HG03575 (cell line): ENCODE measurements at regions not wholly inside any gene's neighbourhood (a gene's known extent, or its start where the extent isn't known, plus 50 kb on each side); places are given as distances from the start of the nearest gene placed in this dataset.

Experiments
- ATAC-seq: cut with Tn5 transposase; IDR thresholded peaks from one replicate; pipeline ENCODE4 v1.9.1; 2021; ENCODE audit not compliant: unreplicated experiment, insufficient number of reproducible peaks, low FRiP score; ENCODE audit errors: extremely low read depth

DNA sequence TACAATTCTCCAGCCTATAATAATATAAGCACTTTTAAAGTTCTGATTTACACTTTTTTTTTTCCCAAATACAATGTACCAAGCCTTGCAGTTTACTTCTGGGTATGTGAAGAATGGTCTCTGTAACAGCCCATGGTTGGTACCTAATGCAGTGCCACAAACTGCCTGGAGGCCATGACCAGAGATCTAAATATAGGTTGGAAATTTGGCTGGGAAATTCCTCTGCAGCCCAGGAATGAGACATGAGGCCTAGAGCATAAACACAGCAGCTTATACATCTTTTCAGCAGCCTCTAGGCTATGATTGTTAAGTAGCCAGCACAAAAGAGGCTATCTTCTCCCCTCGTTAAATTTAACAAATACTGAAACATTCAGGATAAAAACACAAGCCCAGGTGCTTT lies 432.0 kb upstream of the FAM98A start:
- ATAC-seq, result no peak

DNA sequence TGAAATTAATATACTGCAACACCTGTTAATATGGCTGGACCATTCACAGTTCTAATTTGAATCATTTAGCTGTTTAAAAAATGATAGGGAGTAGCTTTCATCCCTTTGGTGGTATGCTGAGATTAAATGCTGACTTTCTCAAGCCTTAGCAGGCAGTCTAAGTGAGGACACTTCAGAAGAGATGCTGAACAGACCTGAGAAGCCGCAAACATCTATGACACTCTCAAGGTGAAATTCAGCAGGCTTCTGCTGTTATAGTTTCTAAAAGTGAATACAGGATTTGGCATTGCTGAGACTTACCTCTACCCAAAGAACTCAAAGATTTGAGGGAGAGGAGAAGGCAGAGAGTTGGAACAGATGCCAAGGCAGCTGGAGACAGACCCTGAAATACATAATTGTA lies 431.2 kb upstream of the FAM98A start:
- no peak for ATAC-seq

DNA sequence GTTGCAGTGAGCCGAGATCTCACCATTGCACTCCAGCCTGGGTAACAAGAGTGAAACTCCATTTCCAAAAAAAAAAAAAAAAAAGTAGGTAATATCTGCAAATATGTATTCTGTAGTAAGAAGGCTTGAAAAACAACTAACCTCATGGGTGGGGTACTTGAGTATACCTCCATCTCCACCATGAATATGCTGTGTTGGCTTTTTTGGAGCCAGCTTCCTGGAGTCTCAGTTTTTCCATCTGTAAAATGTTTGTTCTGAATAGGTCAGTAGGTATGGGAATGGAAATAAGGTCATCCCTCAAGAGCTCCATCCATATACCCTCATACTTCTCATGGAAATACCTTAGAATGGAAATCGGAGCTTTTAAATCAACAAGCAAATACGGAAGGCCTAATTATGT lies 430.0 kb upstream of the FAM98A start:
- ATAC-seq, result no peak

DNA sequence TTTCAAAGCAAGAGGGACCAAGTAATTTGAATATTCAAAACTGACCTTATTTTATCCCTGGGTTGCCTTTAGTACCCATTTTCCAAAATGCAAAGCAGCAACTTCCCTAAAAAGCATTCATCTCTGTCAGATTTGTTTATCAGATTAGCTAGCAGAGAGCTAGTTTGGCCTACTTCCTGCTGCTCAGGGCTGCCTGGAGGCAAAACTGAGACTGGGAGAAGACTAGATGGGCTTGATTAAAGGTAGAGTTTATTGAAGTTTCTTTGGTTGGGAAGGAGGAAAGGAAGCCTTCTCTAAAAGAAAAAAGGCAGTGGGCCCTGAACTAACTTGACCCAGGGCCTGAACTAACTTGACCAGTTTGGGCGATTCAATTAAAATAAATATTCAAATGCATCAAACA lies 426.1 kb upstream of the FAM98A start:
- no peak for ATAC-seq

DNA sequence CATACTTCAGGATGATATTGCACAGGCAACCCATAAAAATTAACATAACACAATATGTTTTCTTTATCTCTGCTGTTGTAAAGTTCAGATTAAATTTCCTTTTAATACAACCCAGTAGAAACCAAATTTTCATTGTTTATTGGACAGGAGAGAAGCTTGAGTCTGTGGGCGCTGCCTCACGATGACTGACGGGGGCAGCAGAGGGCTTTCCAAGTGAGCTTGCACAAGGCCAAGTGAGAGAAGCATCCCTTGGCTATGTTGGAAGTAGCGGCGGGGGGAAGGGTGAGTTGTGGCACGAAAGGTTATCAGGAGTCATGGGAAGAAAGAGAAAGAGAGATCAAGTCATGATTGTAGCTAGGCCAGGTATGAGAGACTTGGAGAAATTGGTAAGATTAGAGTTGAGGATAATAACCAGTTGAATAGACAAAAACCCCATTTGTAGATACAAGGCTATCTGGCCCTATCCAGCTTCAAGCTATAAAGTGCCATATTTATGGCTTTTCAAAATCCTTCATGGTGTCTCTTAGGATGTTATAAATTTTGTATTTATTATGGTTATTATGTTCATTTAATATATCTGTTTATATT lies 413.7 kb upstream of the FAM98A start:
- no peak for ATAC-seq

DNA sequence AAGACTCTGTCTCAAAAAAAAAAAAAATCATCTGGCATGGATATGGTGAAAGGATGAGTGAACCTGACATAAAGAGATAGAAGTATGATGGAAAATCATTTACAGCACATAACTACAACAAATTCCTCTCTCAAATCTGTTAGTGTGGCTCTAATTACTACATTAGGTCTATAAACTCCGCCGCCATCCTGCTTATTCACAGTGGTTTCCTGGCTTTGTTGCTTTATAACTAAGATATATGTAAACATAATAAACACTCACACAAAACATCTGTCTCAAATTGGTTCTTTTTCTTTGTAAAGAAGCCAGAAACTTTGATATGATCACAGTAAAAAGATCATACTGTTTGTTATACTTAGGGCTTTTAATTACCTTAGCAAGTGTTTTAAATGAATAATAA lies 412.6 kb upstream of the FAM98A start:
- no peak for ATAC-seq

DNA sequence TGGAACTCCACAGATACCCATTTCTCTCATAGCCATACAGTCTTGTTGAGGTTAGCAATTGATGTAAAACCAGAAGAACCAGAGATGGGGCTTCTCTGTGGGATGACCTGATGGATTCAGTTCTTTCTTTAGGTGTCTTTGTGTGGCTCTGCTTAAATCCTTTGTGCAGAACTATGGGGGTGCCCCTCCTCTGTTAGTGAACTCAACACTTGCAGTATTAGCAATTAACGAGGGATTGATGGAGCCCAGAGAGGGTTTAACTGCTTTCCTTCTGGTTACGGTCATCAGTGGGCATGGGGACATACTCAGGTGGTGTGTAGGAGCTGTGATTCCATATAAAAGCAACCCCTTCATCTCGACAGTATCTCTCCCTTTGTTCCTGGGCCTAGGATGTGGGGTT lies 406.8 kb upstream of the FAM98A start:
- ATAC-seq, result no peak

DNA sequence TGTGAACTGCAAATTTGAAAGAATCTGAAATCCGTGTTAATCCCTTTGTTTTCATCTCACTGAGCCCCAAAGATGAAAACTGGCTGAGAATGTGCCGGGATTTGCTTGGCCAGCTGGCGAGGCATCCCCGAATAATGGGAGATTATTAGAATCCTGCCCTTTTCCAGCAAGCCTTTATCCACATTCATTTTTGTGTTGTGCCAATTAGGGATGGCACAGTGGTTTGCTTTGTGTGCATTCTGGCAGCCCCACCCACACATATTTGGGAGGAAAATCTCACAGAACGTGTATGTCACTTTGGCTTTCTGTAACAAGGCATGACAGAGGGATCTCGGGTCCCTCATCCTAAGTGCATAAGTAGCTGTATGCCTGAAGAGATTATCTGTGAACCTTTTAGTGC lies 405.8 kb upstream of the FAM98A start:
- ATAC-seq, result no peak

DNA sequence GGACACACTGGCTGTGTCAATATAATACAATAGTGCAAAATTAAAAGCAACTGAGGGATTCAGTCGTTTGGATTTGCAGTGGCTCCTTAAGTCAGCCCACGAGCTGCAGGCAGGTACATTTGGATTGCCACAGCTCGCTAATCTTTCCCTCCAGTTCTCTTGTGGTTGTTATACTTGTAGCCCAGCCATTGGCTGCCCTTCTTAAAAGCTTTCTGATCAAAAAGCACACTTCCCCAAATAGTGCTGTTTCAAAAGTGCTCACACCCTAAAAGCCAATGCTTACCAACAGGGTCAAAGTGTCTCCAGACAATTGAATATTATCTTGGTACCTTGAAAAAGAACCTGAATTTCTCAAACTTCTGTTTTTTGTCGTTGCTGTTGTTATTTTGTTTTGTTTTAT lies 404.7 kb upstream of the FAM98A start:
- no peak for ATAC-seq

DNA sequence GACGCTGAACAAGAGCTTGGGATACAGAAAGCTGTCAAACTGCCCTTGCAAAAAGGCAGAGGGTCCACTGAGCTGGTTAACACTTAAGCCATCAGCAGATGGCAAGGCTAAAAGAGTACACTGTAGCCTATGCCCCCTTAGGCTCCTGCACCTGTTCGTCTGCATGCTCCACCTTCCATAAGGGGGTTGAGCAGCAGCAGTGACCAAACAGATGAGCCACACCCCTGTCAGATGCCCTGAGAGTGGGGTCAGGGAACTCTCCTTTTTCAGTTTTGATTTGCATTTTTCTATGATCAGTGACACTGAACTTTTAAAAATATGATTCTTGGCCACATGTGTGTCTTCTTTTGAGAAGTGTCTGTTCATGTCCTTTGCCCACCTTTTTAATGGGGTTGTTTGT lies 402.5 kb upstream of the FAM98A start:
- ATAC-seq, result no peak

DNA sequence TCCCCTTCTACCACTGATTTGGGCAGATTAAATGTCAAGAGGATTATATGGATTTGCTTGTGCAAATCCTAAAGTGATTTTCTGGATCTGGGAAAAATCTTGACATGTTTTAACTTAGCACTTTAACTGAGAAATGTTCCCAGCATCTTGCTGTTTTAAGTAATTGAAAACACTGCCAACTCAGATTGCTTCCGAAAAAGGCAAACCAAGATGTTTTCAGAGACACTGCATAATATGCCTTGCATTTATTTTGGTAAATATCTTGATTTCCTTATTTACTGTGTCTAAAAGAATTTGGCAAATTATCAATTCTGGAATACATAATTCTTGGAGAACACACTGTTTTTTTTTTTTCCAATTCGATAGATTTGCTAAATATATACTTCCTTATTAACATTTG lies 385.0 kb upstream of the FAM98A start:
- no peak for ATAC-seq

DNA sequence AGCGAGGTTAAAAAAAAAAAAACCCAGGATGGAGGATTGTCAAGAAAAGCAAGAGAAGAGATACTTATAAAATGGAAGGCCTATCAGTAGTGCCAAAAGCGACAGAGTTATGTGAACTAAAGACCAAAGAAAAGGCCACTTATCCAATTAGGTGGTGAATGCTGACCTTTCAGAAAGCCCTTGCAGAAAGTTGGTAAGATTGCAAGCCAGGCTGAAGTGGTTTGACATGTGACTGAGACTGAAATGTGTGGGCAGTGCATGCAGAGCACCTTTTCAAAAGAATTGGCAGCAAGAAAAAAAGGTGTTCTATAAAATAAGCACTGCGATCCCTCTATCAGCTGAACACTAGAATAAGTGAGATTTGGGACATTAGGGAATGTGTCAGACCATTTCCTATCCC lies 379.4 kb upstream of the FAM98A start:
- ATAC-seq, result no peak

DNA sequence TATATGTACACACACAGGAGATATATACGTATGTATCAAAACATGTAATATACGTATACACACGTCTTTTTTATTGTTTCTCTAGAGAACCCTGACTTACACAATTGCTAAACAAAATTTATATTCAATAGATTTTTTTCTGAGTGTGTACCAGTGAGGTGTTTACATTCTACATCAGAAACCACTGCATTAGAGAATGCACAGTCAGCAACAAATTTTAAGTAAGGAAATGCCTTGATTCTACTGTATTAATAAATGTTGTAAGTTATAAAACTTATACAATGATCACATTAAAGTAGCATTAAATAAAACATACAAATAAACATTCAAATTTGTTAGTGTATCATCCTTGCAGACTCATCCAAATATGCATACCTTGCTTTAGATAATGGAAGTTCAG lies 376.4 kb upstream of the FAM98A start:
- no peak for ATAC-seq

DNA sequence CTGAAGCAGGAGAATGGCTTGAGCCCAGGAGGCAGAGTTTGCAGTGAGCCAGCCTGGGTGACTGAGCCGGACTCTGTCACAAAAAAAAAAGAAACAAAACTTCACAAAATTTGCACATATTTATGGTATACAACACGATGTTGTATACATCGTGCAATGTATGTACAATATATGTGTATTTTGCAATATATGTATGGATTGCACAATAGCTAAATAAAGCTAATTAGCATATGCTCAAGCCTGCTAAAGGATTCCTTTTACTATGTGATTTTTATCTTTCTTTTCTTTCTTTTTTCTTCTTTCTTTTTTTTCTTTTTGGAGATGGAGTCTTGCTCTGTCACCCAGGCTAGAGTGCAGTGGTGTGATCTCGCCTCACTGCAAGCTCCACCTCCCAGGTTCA lies 368.0 kb upstream of the FAM98A start:
- ATAC-seq, result no peak

DNA sequence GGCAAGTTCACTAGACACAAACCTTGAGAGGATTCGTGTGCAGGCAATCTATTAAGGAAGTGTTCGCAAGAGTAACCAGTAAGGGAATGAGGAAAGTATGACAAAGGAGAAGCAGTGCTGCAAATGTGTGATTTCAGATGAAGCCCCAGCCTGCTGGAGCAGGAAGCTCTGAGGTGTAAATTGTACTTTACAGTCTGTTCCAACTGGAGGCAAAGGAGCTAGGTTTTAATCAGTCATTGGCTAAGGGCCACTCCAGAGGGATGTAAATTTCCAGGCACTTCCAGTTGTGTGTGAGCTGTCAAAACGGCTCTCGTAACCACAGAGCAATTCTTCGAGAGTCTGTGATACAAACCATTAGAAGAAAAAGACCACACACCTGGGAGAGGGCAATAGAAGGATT lies 359.5 kb upstream of the FAM98A start:
- no peak for ATAC-seq

DNA sequence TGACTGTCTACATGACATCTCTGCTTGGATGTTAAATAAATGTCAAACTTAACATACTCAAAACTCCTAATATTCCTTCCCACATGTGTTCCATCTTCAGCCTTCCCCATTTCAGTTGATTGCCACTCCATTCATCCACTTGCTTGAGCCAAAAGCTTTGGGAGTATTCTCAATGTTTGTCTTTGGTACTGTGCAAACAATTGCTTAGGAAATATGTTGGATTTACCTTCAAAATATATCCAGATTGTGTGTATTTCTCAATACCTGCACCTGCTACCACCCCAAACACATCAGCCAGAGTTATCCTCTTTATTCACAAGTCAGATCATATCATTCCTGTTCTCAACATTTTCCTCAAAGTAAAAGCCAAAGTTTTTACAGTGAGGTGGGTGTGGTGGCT lies 350.3 kb upstream of the FAM98A start:
- ATAC-seq, result no peak

DNA sequence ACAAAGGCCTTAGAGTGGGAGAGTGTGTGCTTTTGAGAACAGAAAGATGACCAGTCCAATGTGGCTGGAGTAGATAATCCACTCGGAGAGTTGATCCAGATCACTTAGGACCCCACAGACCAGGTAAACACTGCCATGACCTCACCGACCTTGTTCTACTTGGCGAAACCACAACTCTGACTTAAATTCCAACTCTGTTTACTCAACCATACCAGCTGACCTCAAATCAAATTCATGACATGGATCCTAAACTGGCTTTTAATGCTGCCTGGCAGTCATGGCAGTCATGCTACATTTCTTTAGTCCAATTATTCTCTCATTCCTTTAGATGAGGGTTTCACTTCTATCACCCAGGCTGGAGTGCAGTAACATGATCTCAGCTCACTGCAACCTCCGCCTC lies 347.1 kb upstream of the FAM98A start:
- no peak for ATAC-seq

DNA sequence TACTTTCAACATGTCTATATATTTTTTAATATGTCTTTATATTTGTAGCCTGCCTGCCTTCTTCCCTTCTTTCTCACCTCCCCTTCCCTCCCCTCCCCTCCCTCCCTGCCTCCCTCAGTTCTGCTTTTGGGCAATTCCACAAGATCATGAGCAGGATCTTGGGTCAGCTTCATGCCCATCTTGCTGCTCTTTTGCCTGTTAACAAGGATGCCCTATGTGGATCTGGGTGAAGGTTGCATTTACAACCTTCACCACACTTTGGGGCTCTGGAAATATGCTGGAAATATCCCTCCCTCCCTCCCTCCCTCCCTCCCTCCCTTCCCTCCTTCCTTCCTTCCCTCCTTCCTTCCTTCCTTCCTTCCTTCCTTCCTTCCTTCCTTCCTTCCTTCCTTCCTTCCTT lies 334.1 kb upstream of the FAM98A start:
- no peak for ATAC-seq

DNA sequence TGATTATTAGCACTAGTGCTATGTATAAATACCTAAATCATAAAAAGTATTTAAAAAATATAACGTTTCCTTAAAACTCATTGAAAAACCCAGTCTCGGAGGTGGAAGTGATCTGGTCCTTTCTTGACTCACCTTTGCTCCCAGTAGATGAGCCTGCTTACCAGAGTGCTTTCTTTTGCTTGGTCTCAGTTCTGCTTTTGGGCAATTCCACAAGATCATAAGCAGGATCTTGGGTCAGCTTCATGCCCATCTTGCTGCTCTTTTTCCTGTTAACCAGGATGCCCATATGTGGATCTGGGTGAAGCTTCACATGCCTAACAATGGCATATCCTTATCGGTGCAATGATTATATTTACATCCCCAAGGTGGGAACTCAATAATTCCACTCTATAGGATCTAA lies 332.1 kb upstream of the FAM98A start:
- ATAC-seq, result no peak

DNA sequence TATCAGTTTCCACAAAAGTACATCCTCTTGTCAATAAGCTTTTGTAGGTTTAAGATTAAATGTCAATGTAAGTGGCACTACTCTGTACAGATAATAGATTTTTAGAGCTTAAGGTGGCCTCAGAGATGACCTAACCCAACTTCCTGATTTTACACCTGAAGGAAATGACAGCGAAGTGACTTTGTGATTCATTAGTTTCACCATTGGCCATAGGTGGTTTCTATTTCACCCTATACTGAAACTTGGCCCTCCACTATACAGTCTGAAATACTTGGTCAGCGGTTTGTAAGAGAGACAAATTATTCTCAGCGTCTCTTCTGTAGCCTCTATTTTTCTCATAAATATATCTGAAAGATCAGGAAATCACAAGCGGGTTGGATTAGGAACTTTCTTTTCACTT lies 330.4 kb upstream of the FAM98A start:
- ATAC-seq, result no peak

DNA sequence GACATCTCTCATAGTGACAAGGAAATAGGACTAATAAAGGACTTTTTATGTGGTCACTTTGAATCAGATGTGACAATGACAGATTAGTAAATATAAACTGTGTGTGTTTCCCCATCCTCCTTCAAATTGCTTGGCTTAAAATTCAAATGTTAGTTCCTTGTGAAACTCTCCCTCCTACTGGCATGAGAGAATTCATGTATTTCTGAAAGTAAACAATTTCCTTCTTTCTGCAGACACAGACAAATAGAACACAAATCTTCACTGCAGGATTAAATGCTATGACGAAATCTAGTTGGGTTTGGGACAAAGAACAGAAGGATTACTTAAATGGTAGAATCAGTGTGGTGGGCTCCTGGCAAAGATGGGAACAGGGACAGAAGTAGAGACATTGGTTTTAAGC lies 328.7 kb upstream of the FAM98A start:
- ATAC-seq, result no peak

DNA sequence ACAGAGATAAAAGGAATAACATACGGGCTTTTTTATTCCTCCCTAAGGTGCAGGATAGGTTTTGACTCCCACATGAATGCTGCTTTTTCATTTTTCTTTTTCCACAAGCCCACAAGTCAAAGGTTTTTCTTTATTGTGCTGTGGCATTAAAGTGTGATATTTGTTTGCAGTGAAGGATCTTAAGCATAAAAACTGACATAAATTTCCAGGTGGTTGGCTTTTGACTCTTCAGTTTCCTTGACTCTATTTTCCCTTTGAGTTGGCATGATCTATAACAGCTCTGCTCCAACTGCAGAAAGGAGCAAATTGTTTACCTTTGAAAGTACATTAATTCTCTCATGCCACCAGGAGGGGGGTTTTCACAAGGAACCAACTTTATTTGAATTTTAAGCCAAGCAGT lies 326.2 kb upstream of the FAM98A start:
- ATAC-seq, result no peak
